ENCODE measurements at regions not wholly inside any gene's neighbourhood (a gene's known extent, or its start where the extent isn't known, plus 50 kb on each side); places are given as distances from the start of the nearest gene placed in this dataset.

DNA sequence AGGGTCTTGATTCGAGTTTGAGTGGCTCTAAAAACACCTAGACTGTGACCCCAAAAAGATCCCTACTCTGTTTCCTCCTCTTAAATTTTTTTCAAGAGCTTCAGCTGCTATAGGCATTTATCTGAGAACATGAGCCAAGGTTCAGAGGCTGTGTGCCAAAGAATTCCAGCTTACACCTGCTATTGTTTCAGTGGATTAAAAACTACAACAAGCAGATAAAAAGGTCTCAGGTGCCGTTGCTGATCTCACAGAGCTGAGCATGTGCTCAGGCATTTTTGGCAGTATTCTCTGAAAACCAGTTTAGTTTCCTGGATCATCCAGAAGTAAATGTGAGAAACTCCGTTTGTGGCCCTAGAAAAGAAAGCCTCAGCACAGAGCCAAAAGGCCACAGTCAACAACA lies 349.2 kb downstream of the DEPDC1B start:
- TF ChIP-seq, protein P1, sequence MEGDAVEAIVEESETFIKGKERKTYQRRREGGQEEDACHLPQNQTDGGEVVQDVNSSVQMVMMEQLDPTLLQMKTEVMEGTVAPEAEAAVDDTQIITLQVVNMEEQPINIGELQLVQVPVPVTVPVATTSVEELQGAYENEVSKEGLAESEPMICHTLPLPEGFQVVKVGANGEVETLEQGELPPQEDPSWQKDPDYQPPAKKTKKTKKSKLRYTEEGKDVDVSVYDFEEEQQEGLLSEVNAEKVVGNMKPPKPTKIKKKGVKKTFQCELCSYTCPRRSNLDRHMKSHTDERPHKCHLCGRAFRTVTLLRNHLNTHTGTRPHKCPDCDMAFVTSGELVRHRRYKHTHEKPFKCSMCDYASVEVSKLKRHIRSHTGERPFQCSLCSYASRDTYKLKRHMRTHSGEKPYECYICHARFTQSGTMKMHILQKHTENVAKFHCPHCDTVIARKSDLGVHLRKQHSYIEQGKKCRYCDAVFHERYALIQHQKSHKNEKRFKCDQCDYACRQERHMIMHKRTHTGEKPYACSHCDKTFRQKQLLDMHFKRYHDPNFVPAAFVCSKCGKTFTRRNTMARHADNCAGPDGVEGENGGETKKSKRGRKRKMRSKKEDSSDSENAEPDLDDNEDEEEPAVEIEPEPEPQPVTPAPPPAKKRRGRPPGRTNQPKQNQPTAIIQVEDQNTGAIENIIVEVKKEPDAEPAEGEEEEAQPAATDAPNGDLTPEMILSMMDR (conservative IDR thresholded peaks at IDR 0.05) = no peak
- H3K4me3 ChIP-seq (ENCODE audit: low read length) = peak overlapping the region; percentile 31
- no peaks in the 10 kb centered on the region for H3K27me3 Mint-ChIP-seq (ENCODE audit: insufficient read depth)
- peaks cover 11% of the 10 kb centered on the region for H3K4me1 Mint-ChIP-seq
- 64 to 73% methylated on average over 3 of the region's 3 CpGs for WGBS, 2 experiments (ENCODE audit: insufficient coverage in 1 of 2, insufficient read length in 1 of 2)
- H3K9me3 Mint-ChIP-seq = no peaks in the 10 kb centered on the region
- DNase-seq = no peak
- H3K36me3 Mint-ChIP-seq (ENCODE audit: low read depth) = no peaks in the 10 kb centered on the region
- no peak overlapping the region for H3K27ac ChIP-seq (ENCODE audit: low read depth, low read length)
- no peaks in the 10 kb centered on the region for H3K9me3 ChIP-seq (ENCODE audit: control insufficient read depth, low read length)
- H3K4me3 Mint-ChIP-seq = no peak overlapping the region
- H3K36me3 ChIP-seq (ENCODE audit: control insufficient read depth, insufficient read depth, low read length) = no peaks in the 10 kb centered on the region
- H3K9ac ChIP-seq (ENCODE audit: extremely low read depth, low read length, poor library complexity, severe bottlenecking) = no peak overlapping the region
- H3K27ac Mint-ChIP-seq = peak overlapping the region; percentile 66
- H3K27me3 ChIP-seq (ENCODE audit: control insufficient read depth, insufficient read depth, low read length, poor library complexity, severe bottlenecking) = no peaks in the 10 kb centered on the region
- peaks cover 9% of the 10 kb centered on the region for H3K4me1 ChIP-seq (ENCODE audit: control insufficient read depth, insufficient read depth, low read length)

DNA sequence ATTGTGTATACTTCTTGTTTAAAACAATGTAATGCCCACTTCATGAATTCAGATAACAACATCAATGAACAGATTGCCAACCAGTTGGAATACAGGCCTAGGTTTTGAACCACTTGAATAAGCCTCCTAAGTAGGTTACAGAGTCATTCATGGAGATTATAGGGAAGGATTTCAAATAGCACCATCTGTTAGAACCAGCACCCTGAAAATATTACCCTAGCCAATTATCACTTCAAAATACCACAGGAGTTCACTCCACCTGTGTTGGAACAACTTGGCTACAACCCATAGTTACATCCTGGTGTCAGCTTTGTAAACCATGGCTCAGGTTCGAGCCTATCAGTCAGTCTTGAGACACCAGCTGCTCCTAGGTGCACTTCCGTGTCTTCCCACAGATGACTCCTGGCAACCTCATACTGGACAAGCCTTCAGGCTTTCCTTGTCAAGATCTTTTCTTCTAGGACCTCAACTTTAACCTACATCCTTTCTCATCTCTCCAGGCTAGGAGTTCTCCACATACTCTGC lies 350.0 kb downstream of the DEPDC1B start:
- H3K9me3 ChIP-seq (ENCODE audit: control insufficient read depth, low read length) = no peaks in the 10 kb centered on the region
- H3K27me3 ChIP-seq (ENCODE audit: control insufficient read depth, insufficient read depth, low read length, poor library complexity, severe bottlenecking) = no peaks in the 10 kb centered on the region
- TF ChIP-seq, protein P1 (conservative IDR thresholded peaks at IDR 0.05) = no peak
- Mint-ChIP-seq H3K27ac (no peak overlapping the region), H3K4me3 (no peak overlapping the region), H3K27me3 (ENCODE audit: insufficient read depth) (no peaks in the 10 kb centered on the region), H3K9me3 (no peaks in the 10 kb centered on the region), H3K36me3 (ENCODE audit: low read depth) (no peaks in the 10 kb centered on the region), H3K4me1 (peaks cover 11% of the 10 kb centered on the region)
- peak overlapping the region; percentile 31 for H3K4me3 ChIP-seq (ENCODE audit: low read length)
- H3K9ac ChIP-seq (ENCODE audit: extremely low read depth, low read length, poor library complexity, severe bottlenecking) = no peak overlapping the region
- no peak for DNase-seq
- H3K4me1 ChIP-seq (ENCODE audit: control insufficient read depth, insufficient read depth, low read length) = peaks cover 9% of the 10 kb centered on the region
- no peaks in the 10 kb centered on the region for H3K36me3 ChIP-seq (ENCODE audit: control insufficient read depth, insufficient read depth, low read length)
- no peak overlapping the region for H3K27ac ChIP-seq (ENCODE audit: low read depth, low read length)
- 89 to 96% methylated on average over 2 of the region's 2 CpGs for WGBS, 2 experiments (ENCODE audit: insufficient coverage in 1 of 2, insufficient read length in 1 of 2)

DNA sequence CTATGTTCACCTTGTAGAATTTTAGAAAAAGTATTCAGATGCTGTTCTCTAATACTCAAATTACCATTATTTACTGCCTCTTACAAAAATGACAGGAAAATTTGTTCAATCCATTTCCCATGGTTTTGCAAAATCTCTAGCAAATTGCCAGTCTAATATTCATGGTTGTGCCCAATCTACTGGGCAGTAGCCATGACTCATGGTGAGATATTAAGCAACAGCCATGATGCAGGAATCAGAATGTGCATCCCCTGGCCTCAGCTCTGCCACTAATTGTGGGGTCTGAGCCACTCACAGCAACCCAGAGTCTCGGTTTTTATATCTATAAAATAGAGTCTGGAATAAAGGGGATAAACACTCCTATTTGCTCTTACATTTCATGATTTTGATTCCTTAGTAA lies 353.6 kb downstream of the DEPDC1B start:
- H3K27ac Mint-ChIP-seq = no peak overlapping the region
- peaks cover 9% of the 10 kb centered on the region for H3K4me1 ChIP-seq (ENCODE audit: control insufficient read depth, insufficient read depth, low read length)
- TF ChIP-seq, protein P1 (conservative IDR thresholded peaks at IDR 0.05) = no peak
- no peak overlapping the region for H3K9ac ChIP-seq (ENCODE audit: extremely low read depth, low read length, poor library complexity, severe bottlenecking)
- no peaks in the 10 kb centered on the region for H3K36me3 Mint-ChIP-seq (ENCODE audit: low read depth)
- no peak overlapping the region for H3K27ac ChIP-seq (ENCODE audit: low read depth, low read length)
- no peaks in the 10 kb centered on the region for H3K9me3 Mint-ChIP-seq
- no peaks in the 10 kb centered on the region for H3K27me3 Mint-ChIP-seq (ENCODE audit: insufficient read depth)
- no peak overlapping the region for H3K4me3 ChIP-seq (ENCODE audit: low read length)
- no peak for DNase-seq
- H3K27me3 ChIP-seq (ENCODE audit: control insufficient read depth, insufficient read depth, low read length, poor library complexity, severe bottlenecking) = no peaks in the 10 kb centered on the region
- no peaks in the 10 kb centered on the region for H3K9me3 ChIP-seq (ENCODE audit: control insufficient read depth, low read length)
- peaks cover 11% of the 10 kb centered on the region for H3K4me1 Mint-ChIP-seq
- H3K4me3 Mint-ChIP-seq = no peak overlapping the region
- WGBS, 2 experiments (ENCODE audit: insufficient coverage in 1 of 2, insufficient read length in 1 of 2) = 90% methylated on average over 1 of the region's 1 CpG; no CpG with 5 or more reads in 1 of the 2 experiments
- H3K36me3 ChIP-seq (ENCODE audit: control insufficient read depth, insufficient read depth, low read length) = no peaks in the 10 kb centered on the region
